HG03064 (cell line): ENCODE measurements at regions not wholly inside any gene's neighbourhood (a gene's known extent, or its start where the extent isn't known, plus 50 kb on each side); places are given as distances from the start of the nearest gene placed in this dataset.
"Not testable (repeated sequence)": the region's sequence is repeated elsewhere in the genome, so short reads cannot be mapped to it uniquely, and the experiment has no call there.

Experiments used
- ATAC-seq: cut with Tn5 transposase; IDR thresholded peaks from one replicate; pipeline ENCODE4 v1.9.1; 2021; ENCODE audit warnings: low read depth; ENCODE audit not compliant: unreplicated experiment

DNA sequence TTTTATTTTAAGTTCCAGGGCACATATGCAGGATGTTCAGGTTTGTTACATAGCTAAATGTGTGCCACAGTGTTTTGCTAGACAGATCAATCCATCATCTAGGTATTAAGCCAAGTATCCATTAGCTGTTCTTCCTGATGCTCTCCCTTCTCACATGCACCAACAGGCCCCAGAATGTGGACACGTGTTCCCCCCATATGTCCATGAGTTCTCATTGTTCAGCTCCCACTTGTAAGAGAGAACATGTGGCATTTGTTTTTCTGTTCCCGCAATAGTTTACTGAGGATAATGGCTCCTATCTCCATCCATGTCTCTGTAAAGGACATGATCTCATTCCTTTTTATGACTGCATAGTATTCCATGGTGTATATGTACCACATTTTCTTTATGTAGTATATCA is 374.8 kb upstream of the FAT1 start:
- ATAC-seq = no peak

DNA sequence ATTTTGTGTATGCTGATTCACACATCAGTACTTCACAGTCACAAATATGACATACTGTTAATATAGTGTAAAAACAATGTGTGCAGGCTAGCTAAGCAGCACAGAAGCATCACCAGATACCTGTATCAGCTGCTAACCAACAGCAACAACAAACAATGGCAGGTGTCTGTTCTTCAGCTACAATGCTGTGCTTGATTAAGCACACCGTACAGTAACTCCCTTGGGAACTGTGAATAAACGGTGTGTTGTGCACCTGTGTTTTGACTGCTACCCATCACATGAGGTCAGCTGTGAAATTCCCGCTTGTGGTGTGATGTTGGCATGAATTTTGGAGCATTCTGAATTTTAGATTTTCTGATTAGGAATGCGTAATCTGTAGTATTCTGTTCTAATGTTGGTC is 379.7 kb upstream of the FAT1 start:
- no peak for ATAC-seq

DNA sequence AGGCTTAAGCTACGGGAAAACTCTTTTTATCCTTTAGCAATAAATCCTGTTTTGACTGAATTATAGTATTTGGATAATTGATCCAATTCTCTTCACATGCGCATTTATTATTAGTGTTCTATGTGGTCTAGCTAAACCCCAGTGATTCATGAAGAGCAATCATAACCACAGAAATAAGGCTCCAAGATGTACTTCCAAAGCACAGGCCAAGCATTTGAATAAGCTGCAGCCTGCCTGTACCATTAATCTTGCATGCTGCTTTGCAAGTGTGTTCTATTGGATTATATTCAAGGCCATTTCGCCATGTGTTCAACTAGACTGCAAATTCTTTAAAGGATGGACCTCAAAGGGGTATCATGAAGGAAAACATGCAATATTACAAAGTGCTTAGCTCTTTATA is 385.2 kb upstream of the FAT1 start:
- no peak for ATAC-seq

DNA sequence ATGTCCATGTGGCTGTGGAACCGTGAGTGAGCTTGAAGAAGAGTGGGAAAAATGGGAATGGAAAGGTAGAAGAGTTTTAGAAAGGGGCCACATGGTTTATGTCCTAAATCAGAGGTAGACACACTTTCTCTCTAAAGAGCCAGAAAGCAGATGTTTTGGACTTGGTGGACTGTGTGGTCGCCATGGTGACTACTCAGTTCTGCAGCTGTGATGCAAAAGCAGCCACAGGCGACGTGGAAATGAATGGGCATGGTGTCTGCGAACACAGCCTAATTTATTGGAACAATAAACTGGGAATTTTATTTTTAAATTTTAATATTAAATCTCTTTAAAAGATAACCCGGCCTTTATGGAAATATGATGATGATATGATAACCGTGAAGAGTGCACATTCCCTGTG is 386.0 kb upstream of the FAT1 start:
- ATAC-seq = no peak

DNA sequence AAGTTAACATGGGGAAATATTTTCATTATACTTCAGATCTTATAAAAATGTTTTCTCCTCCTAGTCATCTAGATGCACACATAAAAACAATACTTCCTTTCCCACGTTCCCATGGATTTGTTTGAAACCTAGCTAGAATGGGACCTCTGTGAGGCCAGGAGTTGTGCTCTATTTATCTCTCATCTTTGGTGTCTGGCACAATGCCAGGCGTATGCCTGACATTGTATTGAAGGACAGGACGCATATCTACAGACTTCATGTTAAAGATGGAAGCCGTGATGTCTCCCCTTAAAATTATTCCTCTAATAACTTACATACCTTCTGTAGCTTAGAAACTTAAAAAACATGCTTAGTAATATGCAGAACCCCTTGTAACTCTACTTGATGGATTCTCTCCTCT is 394.5 kb upstream of the FAT1 start:
- ATAC-seq = no peak

DNA sequence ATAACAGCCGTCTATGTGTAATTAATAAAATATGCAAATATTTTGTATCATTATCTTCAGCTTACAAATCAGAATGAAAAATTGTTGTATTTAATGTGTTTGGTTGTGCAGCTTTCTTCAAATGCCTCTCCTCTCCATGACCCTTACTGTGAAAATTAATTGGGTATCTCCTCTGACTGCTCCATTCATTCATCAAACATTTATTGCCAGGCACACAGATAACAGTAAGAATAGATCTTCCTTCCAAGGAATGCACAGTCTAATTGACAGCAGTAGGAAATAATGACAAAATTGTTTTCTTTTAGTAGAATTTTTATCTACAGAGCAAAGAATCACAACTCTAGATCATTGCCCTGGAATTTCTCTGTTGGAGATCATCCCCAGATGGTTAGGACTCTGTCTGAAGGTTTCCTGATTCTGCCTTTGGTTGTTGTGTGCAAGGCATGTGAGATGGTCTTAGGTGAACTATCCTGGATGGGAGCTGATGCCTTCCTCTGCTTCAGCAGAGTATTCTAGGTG is 395.0 kb upstream of the FAT1 start:
- ATAC-seq = no peak

DNA sequence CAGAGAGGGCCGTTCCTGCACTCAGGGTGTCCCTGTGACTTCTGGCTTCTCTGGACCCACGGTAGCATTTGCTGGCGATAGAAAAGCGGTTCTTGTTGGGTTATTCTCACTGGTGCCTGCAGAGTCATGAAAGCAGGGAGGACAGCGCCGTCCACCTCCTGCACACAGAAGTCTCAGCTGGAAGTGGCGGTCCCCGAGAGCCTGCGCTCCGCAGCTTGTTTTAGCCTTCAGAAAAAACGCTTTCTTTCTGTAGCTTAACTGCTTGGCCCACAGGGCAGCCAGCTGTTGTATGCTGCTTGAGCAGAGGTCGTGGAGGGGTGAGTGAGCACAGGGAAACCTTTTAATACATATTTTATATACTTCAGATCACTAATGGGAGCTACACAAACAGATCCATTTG is 400.7 kb upstream of the FAT1 start:
- ATAC-seq = no peak

DNA sequence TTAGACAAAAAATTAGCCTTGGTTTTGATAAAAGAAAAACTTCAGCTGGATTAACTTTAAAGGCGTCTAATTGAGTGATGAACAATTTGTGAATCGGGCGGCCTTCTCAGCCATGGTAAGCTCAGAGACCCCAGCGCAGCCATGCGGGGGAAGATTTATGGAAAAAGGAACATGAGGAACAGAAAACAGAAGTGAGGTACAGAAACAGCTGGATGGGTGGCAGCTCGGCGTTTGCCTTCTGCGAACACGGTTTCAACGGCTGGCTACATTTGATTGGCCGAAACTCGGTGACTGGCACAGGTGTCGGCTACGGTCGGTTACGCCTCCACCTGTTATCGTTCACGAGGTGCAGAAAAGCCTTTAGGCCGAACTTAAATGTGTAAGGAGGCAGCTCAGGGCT is 401.4 kb upstream of the FAT1 start:
- no peak for ATAC-seq

- no peak for ATAC-seq
Observed at GRCh38 chr4:187127456-187127855, 403.8 kb upstream of the FAT1 start.

GRCh38 chr4:187128222-187128621 is 404.6 kb upstream of the FAT1 start:
- no peak for ATAC-seq

GRCh38 chr4:187128976-187129375 is 405.3 kb upstream of the FAT1 start:
- ATAC-seq = no peak

- not testable (repeated sequence) for ATAC-seq
Observed at GRCh38 chr4:187131826-187132225, 408.2 kb upstream of the FAT1 start.

DNA sequence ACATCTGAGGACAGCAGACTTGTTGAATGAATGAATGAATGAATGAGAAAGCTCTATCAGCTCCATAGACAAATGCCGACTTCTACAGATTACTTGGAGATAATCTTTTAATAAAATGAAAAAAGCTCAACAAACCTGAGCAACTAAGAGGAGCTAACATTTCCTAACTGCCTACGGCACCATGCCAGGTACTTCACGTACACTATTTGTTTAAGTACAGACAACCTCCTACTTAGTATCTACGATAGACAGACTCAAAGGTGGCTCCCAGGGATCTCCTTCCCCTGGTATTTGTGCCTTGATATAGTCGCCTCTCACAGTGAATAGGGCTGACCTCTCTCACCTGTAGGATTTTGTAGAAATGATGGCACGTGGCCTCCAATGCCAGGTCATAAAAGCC is 412.2 kb upstream of the FAT1 start:
- no peak for ATAC-seq

GRCh38 chr4:187139141-187139540 is 415.5 kb upstream of the FAT1 start:
- no peak for ATAC-seq

GRCh38 chr4:187141101-187141500 is 417.4 kb upstream of the FAT1 start:
- ATAC-seq = no peak

- ATAC-seq = no peak
Observed at GRCh38 chr4:187149229-187149945, 425.7 kb upstream of the FAT1 start.

DNA sequence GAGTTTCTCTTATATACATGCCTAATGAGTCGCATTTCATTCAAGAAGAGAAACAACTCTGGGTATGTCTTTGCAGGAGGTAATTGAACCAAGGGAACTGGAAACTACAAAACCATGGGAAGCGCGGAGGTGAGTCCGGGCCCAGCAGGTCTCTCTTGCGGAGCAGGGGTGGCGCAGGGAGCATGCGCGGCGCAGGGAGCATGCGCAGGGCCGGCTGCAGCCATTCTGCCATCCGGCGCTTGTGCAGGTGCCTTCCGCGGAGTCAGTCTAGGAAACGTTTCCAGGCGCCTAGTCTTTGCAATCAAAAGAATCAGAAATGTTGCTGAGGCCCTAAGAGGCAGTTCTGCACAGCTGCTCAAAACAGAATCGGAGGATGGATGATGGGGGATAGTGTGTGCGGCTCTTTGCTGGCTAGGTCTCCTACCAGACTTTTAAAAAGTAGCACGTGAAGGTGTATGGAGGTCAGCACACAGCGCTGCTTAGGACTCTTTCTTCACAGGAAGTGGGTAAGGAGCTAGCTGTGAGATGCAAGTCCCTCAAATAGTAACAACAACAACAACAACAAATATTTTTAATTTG is 433.8 kb upstream of the FAT1 start:
- ATAC-seq = no peak

DNA sequence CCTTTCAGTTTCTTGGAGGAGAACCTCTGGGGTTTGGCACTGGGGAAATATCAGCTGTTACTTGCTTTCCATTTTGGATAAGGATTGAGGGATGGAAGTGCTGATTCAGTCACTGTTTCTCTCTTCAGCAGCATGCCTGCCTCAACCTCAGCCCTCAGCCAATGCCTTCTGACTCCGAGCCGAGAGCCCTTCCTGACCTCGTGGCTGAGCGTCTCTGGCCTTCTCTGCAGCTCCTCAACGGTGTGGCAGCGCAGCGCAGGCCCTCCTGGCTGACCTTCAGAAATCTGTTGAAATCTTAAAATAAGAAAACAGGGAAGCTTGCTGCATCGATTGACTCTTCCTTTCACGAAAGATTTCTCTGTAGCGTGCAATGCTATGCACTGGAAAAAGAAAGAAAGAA is 434.3 kb upstream of the FAT1 start:
- ATAC-seq = no peak

GRCh38 chr4:187160486-187160885 is 436.8 kb upstream of the FAT1 start:
- no peak for ATAC-seq

- no peak for ATAC-seq
Observed at GRCh38 chr4:187166886-187167512, 443.3 kb upstream of the FAT1 start.

DNA sequence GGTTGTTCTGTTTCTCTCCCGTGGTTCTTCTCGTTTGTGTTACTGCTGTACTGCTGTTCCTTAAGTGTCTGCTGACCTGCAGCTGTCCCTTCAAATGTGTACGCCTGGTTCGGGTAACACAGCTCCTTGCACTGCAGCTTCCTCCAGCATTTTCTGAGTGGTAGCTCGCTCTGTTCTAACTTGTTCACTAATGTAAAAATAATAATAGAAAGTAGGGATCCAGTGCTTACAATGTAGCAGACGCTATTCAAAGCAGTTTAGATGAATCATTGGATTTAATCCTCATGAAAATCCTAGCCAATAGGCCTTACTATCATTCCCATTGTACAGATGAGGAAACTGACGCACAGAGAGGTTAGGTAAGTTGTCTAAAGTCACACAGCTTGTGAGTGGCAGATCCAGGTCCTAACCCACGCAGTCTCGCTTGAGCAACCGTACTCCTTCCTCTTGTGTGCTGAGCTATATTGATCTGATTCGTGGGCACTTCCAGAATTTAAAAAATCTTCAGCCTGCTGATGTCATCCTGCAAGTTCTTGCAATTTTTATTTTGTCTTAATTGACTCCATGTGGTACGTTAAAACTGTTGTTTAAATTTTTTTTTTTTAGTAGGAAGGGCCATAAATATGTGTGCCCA is 448.2 kb upstream of the FAT1 start:
- ATAC-seq = no peak
